Glutamatergic neuron (in vitro differentiated cells): ENCODE measurements at regions not wholly inside any gene's neighbourhood (a gene's known extent, or its start where the extent isn't known, plus 50 kb on each side); places are given as distances from the start of the nearest gene placed in this dataset.

Experiments
- DNase-seq: peaks from one replicate; pipeline ENCODE4 v3.0.0; 2022
- H3K27ac Mint-ChIP-seq: one replicate; pipeline ENCODE4 v1.8.0; 2020; ENCODE audit warnings: mild to moderate bottlenecking, mixed read lengths, inconsistent platforms; ENCODE audit not compliant: unreplicated experiment
- H3K27me3 Mint-ChIP-seq: one replicate; pipeline ENCODE4 v1.8.0; 2020; ENCODE audit warnings: mild to moderate bottlenecking, moderate library complexity, mixed read lengths, inconsistent platforms; ENCODE audit not compliant: unreplicated experiment
- H3K36me3 Mint-ChIP-seq: one replicate; pipeline ENCODE4 v1.8.0; 2020; ENCODE audit warnings: mild to moderate bottlenecking, mixed read lengths, inconsistent platforms; ENCODE audit not compliant: unreplicated experiment
- H3K4me1 Mint-ChIP-seq: one replicate; pipeline ENCODE4 v1.8.0; 2020; ENCODE audit warnings: mild to moderate bottlenecking, low read depth, mixed read lengths, inconsistent platforms; ENCODE audit not compliant: unreplicated experiment
- H3K4me3 Mint-ChIP-seq: one replicate; pipeline ENCODE4 v1.8.0; 2020; ENCODE audit warnings: mild to moderate bottlenecking, mixed read lengths, inconsistent platforms; ENCODE audit not compliant: unreplicated experiment
- H3K9me3 Mint-ChIP-seq: one replicate; pipeline ENCODE4 v1.8.0; 2020; ENCODE audit warnings: mild to moderate bottlenecking, moderate library complexity, mixed read lengths, inconsistent platforms; ENCODE audit not compliant: unreplicated experiment
- TF ChIP-seq, protein P1 (sequence below): fragments of 200-600 bp; sonication (generic); IDR thresholded peaks from one replicate; pipeline ENCODE4 v1.5.0; 2021; ENCODE audit not compliant: partially characterized antibody, unreplicated experiment

GRCh38 chr5:99025298-99026045 lies 96.7 kb upstream of the CHD1 start:
- no peaks in the 10 kb centered on the region for H3K9me3 Mint-ChIP-seq
- no peaks in the 10 kb centered on the region for H3K27me3 Mint-ChIP-seq
- DNase-seq, result no peak
- TF ChIP-seq, protein P1, sequence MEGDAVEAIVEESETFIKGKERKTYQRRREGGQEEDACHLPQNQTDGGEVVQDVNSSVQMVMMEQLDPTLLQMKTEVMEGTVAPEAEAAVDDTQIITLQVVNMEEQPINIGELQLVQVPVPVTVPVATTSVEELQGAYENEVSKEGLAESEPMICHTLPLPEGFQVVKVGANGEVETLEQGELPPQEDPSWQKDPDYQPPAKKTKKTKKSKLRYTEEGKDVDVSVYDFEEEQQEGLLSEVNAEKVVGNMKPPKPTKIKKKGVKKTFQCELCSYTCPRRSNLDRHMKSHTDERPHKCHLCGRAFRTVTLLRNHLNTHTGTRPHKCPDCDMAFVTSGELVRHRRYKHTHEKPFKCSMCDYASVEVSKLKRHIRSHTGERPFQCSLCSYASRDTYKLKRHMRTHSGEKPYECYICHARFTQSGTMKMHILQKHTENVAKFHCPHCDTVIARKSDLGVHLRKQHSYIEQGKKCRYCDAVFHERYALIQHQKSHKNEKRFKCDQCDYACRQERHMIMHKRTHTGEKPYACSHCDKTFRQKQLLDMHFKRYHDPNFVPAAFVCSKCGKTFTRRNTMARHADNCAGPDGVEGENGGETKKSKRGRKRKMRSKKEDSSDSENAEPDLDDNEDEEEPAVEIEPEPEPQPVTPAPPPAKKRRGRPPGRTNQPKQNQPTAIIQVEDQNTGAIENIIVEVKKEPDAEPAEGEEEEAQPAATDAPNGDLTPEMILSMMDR, result no peak
- H3K27ac Mint-ChIP-seq, result no peak overlapping the region
- H3K36me3 Mint-ChIP-seq, result no peaks in the 10 kb centered on the region
- no peak overlapping the region for H3K4me3 Mint-ChIP-seq
- H3K4me1 Mint-ChIP-seq, result no peaks in the 10 kb centered on the region

- H3K36me3 Mint-ChIP-seq, result no peaks in the 10 kb centered on the region
- DNase-seq, result no peak
- H3K4me1 Mint-ChIP-seq, result no peaks in the 10 kb centered on the region
- H3K4me3 Mint-ChIP-seq, result no peak overlapping the region
- TF ChIP-seq, protein P1, result no peak
- no peaks in the 10 kb centered on the region for H3K27me3 Mint-ChIP-seq
- H3K9me3 Mint-ChIP-seq, result no peaks in the 10 kb centered on the region
- no peak overlapping the region for H3K27ac Mint-ChIP-seq
These were observed 94.5 kb upstream of the CHD1 start for GRCh38 chr5:99023330-99023729.

- TF ChIP-seq, protein P1, result no peak
- Mint-ChIP-seq H3K36me3 (no peaks in the 10 kb centered on the region), H3K4me1 (no peaks in the 10 kb centered on the region), H3K27ac (no peak overlapping the region), H3K4me3 (no peak overlapping the region), H3K9me3 (no peaks in the 10 kb centered on the region), H3K27me3 (no peaks in the 10 kb centered on the region)
- DNase-seq, result no peak
These were observed 93.4 kb upstream of the CHD1 start for GRCh38 chr5:99022250-99022649.

DNA sequence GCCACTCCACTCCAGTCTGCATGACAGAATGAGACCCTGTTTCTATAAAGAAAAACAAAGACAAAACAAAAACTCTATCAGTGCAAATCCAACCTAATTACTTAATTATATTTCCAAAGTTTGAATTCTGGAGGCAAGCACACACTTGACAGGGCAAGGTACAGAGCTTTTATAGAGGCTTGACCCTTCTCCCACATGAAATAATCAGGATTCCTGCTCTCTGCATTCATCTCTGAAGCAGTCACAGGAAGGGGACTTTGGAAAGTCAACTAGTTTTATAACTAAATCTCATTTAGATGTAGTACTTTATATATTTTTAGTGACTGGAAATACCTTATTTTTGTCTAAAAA lies 91.9 kb upstream of the CHD1 start:
- no peaks in the 10 kb centered on the region for H3K36me3 Mint-ChIP-seq
- no peak overlapping the region for H3K27ac Mint-ChIP-seq
- H3K9me3 Mint-ChIP-seq, result no peaks in the 10 kb centered on the region
- no peaks in the 10 kb centered on the region for H3K27me3 Mint-ChIP-seq
- H3K4me1 Mint-ChIP-seq, result no peaks in the 10 kb centered on the region
- no peak for DNase-seq
- no peak overlapping the region for H3K4me3 Mint-ChIP-seq
- TF ChIP-seq, protein P1, result no peak

DNA sequence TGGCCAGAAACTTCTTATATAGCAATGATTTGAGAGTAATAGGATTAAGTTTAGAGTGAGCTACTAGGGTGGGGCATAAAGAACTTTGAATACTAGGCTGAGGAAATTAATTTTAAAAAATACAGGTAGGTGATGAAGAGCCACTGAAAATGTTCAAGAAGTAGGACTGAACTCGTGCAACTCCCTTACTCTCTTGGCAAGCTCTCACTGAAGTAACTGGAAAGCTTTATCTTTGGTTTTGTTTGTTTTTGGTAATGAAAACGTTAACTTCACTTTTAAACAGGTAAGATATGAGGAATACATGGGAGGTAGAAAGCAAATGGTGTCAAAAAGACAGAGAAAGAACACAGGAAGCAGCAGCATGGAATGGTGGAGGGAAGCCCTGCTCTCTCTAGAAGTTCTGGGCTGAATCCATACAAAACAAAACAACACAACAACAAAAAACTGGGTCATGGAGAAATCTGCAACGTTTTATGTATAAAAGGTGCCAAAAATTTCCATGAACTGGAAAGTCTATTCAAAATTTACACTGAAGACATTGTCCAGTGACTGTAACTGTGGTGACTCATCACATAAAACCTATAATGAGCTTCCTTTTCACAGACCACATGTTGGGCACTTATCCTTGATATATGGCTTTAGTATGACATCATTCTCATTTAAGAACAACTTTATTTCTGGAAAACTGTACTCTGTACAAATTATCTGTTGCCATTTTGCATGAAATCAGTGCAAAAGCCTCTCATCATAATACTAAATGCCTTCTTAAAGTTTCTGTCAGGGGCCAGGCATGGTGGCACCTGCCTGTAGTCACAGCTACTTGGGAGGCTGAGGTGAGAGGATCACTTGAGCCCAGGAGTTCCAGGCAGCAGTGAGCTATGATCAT lies 91.2 kb upstream of the CHD1 start:
- DNase-seq, result no peak
- Mint-ChIP-seq H3K36me3 (no peaks in the 10 kb centered on the region), H3K27ac (no peak overlapping the region), H3K4me1 (no peaks in the 10 kb centered on the region), H3K4me3 (no peak overlapping the region), H3K27me3 (peaks cover 1% of the 10 kb centered on the region), H3K9me3 (no peaks in the 10 kb centered on the region)
- TF ChIP-seq, protein P1, result no peak
